Suprapubic skin (tissue), 4 donors: ENCODE measurements at regions not wholly inside any gene's neighbourhood (a gene's known extent, or its start where the extent isn't known, plus 50 kb on each side); places are given as distances from the start of the nearest gene placed in this dataset.

Source experiments
- EP300 ChIP-seq: sonication (generic); formaldehyde crosslinking; IDR thresholded peaks from one replicate; pipeline ENCODE4 v1.6.1; 2017; ENCODE audit warnings: antibody characterized with exemption
- POLR2A ChIP-seq, 2 donors: fragments of 450-650 bp; IDR thresholded peaks; one replicate each; pipeline ENCODE4 v1.6.1; 2017; ENCODE audit warnings: antibody characterized with exemption in 2 of 2, mild to moderate bottlenecking in 2 of 2, moderate library complexity in 2 of 2
- POLR2AphosphoS5 ChIP-seq, 3 donors: sonication (generic); formaldehyde crosslinking; IDR thresholded peaks; one replicate each; pipeline ENCODE4 v1.6.1; 2017; ENCODE audit warnings: antibody characterized with exemption in 3 of 3
- TF ChIP-seq, protein P1 (sequence below), 2 donors: fragments of 200-600 bp in 1 of 2; fragments of 450-650 bp in 1 of 2; sonication (generic) in 1 of 2; IDR thresholded peaks; one replicate each; pipeline ENCODE4 v1.5.1; 2016 to 2019; ENCODE audit warnings: antibody characterized with exemption in 2 of 2, mild to moderate bottlenecking in 1 of 2, moderate library complexity in 1 of 2

DNA sequence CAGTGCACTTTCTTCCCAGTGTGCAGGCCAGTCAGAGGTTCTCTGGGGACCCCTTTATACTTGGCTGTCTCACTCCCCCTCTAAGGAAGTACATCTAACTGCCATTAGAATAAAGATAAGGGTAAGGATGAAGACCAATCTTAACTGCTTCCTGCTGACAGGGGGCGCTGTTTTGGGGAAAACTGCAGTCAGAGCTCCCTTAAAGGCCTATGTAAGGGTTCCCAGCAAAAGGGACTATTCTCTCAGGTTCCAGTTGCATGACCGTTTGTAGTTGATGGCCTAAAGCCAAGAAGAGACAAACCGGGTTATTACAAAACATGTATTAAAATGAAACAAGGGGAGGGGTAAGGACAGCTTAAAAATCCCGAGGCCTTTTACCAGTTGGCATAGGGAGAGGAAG, 115.6 kb upstream of the SPIN4 start:
- TF ChIP-seq EP300 (no peak), POLR2AphosphoS5 (IDR thresholded peaks at IDR 0.05) (no peak), POLR2A (IDR thresholded peaks at IDR 0.05) (no peak)
- TF ChIP-seq, protein P1, sequence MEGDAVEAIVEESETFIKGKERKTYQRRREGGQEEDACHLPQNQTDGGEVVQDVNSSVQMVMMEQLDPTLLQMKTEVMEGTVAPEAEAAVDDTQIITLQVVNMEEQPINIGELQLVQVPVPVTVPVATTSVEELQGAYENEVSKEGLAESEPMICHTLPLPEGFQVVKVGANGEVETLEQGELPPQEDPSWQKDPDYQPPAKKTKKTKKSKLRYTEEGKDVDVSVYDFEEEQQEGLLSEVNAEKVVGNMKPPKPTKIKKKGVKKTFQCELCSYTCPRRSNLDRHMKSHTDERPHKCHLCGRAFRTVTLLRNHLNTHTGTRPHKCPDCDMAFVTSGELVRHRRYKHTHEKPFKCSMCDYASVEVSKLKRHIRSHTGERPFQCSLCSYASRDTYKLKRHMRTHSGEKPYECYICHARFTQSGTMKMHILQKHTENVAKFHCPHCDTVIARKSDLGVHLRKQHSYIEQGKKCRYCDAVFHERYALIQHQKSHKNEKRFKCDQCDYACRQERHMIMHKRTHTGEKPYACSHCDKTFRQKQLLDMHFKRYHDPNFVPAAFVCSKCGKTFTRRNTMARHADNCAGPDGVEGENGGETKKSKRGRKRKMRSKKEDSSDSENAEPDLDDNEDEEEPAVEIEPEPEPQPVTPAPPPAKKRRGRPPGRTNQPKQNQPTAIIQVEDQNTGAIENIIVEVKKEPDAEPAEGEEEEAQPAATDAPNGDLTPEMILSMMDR (IDR thresholded peaks at IDR 0.05): no peak
